Stimulated activated CD8-positive, alpha-beta memory T cell treated with anti-CD3 and anti-CD28 coated beads, Interleukin-4, amount 100 ng/mL, for 1 hour (primary cell): ENCODE measurements at regions not wholly inside any gene's neighbourhood (a gene's known extent, or its start where the extent isn't known, plus 50 kb on each side); places are given as distances from the start of the nearest gene placed in this dataset.
"Not testable (repeated sequence)": the region's sequence is repeated elsewhere in the genome, so short reads cannot be mapped to it uniquely, and the experiment has no call there.

Experiments used
- DNase-seq, 2 donors: peaks; one replicate each; pipeline ENCODE4 v3.0.0-alpha.2; 2020; ENCODE audit warnings: low read depth in 2 of 2, low spot score in 1 of 2

- DNase-seq: no peak
Measured at GRCh38 chr2:194723446-194723845, 933.6 kb upstream of the SLC39A10 start.

GRCh38 chr2:194721227-194721626 lies 935.8 kb upstream of the SLC39A10 start:
- no peak for DNase-seq

DNA sequence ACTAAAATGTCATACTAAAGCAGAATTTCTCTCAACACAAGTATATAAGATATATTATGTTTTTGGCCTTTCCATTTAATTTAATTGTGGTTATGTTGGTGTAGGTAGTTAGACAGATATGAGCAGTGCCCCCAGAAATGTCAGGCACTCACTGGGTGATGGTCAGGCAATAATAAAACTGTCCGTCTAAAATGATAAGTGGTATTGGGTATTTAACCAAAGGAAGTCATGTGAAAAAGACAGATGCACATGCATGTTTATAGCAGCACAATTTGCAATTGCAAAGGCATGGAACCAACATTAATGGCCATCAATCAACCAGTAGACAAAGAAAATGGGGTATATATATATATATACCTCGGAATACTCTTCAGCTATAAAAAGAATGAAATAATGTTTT lies 936.6 kb upstream of the SLC39A10 start:
- no peak for DNase-seq

GRCh38 chr2:194718881-194719280 lies 938.1 kb upstream of the SLC39A10 start:
- no peak for DNase-seq

DNA sequence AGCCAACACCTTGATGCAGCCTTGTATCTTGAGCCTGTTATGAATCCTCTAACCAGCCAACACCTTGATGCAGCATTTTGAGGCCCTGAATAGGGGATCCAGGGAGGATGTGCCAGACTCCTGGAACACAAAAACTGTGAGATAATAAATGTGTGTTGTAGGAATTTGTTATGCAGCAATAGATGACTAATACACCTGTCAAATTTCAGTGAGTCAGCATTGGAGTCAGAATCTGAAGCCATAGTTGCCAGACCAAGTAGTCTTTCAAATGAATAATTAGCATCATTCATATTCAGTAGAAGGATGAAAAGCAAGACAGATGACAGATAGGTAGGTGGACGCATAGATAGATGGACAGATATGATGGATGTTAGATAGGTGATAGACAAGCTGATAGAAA lies 942.5 kb upstream of the SLC39A10 start:
- no peak for DNase-seq

DNA sequence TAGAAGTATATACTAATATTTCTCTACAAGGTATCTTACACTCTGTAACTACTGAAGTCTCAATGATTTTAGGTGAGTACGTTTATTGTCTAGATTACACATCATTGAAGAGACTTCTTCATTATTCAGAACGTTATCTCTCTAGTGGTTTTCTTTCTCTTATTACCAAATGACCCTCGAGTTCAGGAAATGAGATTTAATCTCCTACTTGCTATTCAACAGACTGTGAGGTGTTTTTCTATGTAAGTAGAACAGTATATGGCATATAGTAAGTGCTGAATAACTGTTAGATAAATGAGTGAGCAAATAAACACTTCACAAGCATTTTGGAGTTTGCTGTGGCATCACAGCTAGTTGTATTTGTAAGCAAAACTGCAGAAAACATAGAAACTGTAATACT lies 947.2 kb upstream of the SLC39A10 start:
- DNase-seq: no peak

DNA sequence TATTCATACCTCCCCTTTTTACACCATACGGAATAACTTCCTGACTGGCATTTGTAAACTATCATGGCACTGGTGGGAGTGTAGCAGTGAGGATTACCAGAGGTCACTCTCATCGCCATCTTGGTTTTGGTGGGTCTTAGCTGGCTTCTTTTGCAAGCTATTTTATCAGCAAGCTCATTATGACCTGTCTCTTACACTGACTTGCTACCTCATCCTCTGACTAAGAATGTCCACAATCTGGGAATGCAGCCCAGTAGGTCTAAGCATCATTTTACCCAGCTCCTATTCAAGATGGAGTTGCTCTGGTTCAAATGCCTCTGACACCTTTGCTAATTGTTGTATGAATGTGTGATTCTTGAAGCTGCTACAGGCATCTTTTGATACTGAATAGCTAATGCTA lies 950.8 kb upstream of the SLC39A10 start:
- no peak for DNase-seq

- no peak for DNase-seq
Measured at GRCh38 chr2:194705398-194705797, 951.6 kb upstream of the SLC39A10 start.

- DNase-seq: no peak
Measured at GRCh38 chr2:194700726-194701125, 956.3 kb upstream of the SLC39A10 start.

- DNase-seq: no peak
Measured at GRCh38 chr2:194700116-194700515, 956.9 kb upstream of the SLC39A10 start.

GRCh38 chr2:194698012-194698411 lies 959.0 kb upstream of the SLC39A10 start:
- no peak for DNase-seq

DNA sequence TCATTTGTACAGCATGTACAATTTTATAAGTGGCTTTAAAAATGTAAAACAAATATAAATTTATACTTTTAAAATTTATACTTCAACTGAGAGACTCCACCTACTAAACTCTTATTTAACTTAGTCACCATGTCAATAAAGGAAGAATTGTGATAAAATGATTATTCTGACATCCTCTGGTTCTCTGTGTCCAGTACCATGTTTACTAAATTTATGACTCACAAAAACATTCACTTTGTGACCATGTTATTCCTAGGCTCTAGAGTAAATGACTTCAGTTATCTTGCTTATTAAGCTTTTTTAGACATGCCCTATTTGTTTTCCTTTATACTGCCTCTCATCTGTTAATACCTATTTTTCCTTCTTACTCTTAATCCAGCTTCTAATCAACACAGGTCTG lies 959.6 kb upstream of the SLC39A10 start:
- DNase-seq: no peak

DNA sequence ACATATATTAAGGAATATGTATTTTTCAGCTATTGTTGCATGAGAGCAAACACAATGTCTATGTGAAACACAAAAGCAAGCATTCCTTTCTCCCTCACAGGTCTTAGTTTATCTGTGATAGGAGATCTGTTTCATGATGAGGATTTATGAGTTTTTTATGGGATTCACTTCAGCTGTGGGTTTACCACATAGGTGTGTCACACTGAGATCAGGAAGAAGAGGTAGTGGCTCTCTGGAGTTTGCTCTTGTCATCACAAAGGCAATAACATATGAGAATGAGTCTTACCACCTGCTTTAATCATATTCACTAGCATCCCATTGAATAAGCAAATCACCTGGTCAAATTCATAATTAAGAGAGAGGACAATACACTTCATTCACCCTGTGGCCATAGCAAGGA lies 960.3 kb upstream of the SLC39A10 start:
- DNase-seq: no peak

GRCh38 chr2:194686569-194686968 lies 970.5 kb upstream of the SLC39A10 start:
- DNase-seq: no peak

DNA sequence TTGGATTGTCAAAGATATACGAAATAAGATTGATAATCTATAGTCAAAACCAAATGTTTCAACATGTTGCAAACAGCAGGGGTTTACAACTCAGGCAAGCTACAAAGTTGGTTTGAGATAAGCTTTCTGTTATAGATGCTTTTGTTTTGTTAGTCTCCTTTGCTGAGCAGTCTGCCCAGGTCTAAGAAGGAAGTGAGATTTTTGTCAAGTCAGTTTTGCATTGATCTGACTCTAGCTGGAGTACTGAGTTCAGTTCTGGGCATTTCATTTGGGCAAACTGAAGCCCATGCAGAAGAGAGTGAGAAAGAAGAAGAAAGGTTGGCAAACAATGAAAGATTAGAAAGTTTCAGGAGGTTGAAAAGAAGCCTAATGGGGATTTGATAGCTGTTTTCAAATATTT lies 983.0 kb upstream of the SLC39A10 start:
- no peak for DNase-seq

DNA sequence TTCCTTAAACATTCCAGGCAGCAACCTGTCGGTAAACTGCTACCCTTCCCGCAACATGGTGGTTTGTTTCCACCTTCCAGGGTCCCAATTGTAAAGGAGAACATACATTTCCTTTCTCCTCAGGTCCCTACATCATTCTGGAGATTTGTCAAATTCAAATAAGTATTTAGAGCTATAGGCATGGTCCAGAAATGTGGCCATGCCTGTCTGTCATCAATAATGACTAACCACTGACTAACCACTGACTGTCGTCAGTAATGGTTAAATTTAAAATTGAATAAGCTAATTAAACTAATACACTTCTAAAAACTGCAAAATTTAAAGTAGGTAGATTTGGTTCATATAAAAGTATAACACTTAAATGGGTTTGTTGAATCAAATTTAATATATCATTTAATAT lies 984.0 kb upstream of the SLC39A10 start:
- no peak for DNase-seq

DNA sequence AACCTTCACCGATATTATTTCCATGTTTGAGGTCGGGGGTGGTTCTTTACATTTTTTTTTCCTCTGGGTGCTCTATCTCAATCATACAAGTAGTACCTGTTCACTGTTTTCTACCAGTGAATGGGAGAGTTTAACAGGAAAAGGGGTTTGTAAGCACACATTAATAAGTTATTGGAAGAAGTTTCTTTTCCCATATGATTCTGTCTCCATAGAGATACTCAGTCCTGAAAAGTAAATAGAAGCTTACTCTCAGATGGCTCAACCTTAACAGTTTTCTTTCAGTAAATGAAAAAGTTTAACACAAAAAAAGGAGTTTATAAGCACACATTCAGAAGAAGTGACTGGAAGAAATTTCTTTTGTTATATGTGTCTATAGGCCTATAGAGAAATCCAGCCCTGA lies 995.6 kb upstream of the SLC39A10 start:
- DNase-seq: no peak

DNA sequence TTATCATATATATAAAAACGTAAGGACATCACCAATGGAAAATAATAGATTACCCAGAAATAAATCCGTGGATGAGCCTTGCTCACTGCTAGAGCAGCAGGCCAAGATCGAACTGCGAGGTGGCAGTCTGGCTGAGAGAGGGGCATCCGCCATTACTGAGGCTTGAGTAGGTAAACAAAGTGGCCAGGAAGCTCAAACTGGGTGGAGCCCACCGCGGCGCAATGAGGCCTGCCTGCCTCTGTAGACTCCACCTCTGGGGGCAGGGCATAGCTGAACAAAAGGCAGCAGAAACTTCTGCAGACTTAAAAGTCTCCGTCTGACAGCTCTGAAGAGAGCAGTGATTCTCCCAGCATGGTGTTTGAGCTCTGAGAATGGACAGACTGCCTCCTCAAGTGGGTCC lies 1018.0 kb upstream of the SLC39A10 start:
- not testable (repeated sequence) for DNase-seq

GRCh38 chr2:194621945-194622344 lies 1035.1 kb upstream of the SLC39A10 start:
- DNase-seq: no peak

GRCh38 chr2:194619366-194619765 lies 1037.7 kb upstream of the SLC39A10 start:
- DNase-seq: no peak

DNA sequence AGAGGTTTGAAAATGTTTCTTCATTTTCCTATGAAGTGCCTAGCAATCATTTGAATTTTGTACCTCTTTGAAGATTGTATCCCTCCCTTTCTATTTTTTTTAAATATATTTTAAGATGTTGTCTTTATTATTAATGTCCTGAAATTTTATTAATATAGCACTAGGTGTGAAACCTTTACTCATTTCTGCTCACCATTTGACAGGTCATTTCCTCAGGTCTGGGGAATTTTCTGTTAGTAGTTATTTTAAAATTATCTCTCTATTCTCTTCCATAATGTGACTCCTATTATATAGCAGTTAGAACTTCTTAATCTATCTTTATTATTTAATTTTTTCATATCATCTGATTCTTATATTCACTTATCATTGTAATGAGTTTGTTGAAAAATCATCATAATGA lies 1038.6 kb upstream of the SLC39A10 start:
- DNase-seq: no peak

DNA sequence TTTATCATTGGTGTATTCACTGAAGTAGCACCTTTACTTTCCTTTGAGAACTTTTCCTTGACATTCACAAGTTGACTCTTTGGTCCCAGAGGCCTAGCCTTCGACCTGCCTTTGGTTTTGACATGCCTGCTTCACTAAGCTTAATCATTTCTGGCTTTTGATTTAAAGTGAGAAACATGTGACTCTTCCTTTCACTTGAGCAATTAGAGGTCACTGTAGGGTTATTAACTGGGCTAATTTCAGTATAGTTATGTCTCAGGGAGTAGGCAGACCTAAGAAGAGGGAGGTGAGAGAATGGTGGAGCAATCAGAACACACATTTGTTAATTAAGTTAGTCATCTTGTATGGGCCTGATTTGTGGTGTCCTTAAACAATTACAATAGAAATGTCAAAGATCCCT lies 1040.7 kb upstream of the SLC39A10 start:
- no peak for DNase-seq

DNA sequence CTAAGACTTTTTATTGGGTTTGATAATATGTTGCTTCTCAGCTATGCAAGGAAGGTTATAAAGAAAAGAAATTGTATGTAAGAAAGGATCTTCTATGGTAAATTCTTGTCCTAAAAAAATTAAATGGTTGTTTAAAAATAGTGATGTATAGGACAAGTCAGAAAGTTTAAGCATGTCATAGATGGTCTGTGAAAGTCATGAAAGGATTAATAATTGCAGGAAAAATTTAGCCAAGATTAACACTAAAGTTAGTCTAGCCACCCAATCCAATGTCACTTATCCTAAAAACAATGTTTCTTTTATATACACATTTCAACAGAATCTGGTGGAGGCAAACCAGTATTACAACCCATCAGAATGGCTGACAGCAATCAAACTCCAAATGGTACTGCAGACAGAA lies 1046.7 kb upstream of the SLC39A10 start:
- no peak for DNase-seq

GRCh38 chr2:194603429-194603828 lies 1053.6 kb upstream of the SLC39A10 start:
- DNase-seq: no peak
